ENCODE measurements at regions not wholly inside any gene's neighbourhood (a gene's known extent, or its start where the extent isn't known, plus 50 kb on each side); places are given as distances from the start of the nearest gene placed in this dataset.
"Not testable (repeated sequence)": the region's sequence is repeated elsewhere in the genome, so short reads cannot be mapped to it uniquely, and the experiment has no call there.

DNA sequence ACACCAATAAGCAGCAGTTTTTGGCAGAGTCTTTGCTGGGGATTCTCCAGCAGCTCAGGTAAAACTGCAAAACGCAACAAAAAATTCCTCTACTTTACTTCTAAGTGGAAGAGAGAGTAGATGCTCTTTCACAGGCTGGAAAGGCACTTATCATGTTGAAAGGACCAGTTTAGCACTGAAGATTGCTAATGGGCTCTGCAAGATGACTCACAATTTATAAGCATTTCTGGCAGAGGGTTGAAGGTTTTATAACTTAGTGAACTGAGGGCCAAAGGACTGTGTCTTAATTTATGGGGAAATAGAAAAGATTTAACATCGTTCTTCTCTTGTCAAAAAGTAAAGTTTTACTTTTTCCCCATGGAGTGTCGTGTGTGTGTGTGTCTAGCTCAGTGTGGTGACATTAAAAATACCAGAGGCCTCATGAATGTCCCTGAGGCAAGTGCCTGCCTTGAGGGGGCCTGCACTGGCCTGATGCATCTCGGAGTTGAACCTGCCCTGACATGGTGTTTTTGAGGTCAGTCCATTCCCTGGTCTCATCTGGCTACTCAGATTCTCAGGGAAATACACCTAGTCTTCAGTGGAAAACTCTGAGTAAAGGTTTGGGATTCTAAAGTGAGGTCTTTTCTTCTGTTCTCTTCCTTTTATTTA, 1092.0 kb downstream of the NAALADL2 start:
- DNase-seq (ENCODE audit: low spot score): peak; percentile 61

DNA sequence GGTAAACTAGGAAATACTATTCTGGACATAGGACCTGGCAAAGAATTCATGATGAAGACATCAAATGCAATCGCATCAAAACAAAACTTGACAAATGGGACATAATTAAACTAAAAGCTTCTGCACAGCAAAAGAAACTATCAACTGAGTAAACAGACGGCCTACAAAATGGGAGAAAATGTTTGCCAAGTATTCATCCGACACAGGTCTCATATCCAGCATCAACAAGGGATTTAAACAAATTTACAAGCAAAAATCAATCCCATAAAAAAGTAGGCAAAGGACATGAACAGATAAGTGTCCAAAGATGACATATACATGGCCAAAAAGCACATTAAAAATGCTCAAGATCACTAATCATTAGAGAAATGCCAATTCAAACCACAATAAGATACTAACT, 1088.9 kb downstream of the NAALADL2 start:
- no peak for DNase-seq (ENCODE audit: low spot score)

DNA sequence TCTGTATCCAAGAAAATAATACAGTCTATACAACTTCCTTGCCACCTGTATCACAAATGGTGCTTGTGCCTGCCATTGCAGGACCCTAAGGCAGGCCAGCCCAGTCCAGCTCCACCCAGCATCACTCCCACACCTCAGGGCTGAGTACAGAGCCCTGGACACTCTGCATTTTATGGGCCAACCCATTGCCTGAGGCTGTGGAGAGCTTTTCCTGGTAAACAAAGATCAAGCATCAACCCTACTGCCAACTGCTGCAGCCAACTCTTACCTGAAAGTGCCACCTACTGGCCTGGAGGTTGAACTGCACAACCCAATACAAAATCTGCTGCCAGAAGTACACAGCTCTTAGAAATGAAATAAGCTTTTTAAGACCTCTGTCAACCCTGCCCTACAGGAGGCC, 1082.2 kb downstream of the NAALADL2 start:
- DNase-seq (ENCODE audit: low spot score): no peak

DNA sequence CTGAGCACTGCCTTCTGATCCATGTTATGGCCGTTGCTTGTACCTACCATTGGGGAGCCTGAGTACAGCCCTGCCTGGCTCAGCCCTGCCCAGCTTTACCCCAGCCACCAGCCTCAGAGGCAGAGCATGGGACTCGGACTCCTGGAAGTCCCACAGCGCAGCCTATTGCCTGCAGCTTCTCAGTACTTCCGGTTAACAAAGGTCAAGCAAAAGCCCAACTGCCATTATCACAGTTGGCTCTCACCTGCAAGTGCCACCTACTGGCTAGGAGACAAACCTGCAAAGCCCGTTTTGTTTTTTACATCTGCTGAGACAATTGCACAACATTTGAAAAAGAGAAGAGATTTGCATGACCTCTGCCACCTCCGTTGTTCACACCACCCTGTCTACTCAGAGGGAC, 1081.7 kb downstream of the NAALADL2 start:
- no peak for DNase-seq (ENCODE audit: low spot score)

DNA sequence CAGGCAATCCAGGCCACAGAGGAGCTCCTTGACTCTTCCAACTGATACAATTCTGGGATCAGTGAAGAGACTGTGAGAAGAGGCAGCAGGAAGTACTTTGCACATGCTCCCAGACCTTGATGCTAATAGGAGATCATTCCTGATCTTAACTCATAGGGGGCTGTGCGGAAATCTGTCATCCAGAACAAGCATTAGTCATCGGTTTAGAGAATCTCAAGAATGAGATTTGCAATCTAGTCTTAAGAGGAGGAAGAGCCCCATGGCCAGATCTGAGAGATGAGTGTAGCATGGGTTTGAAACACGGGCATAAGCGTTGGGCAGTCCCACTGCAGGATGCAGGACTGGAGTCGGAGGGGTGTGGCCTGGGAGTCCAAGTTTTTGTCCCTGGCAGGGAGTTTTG, 1081.1 kb downstream of the NAALADL2 start:
- DNase-seq (ENCODE audit: low spot score): peak; percentile 9

DNA sequence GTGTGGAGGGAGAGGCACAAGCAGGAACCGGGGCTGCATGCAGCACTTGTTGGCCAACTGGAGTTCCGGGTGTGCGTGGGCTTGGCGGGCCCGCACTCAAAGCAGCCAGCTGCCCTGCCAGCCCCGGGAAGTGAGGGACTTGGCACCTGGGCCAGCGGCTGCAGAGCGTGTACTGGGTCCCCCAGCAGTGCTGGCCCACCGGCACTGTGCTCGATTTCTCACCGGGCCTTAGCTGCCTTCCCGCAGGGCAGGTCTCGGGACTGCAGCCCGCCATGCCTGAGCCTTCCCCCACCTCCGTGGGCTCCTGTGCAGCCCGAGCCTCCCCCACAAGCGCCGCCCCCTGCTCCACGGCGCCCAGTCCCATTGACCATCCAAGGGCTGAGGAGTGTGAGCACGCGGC, 1078.2 kb downstream of the NAALADL2 start:
- not testable (repeated sequence) for DNase-seq (ENCODE audit: low spot score)

DNA sequence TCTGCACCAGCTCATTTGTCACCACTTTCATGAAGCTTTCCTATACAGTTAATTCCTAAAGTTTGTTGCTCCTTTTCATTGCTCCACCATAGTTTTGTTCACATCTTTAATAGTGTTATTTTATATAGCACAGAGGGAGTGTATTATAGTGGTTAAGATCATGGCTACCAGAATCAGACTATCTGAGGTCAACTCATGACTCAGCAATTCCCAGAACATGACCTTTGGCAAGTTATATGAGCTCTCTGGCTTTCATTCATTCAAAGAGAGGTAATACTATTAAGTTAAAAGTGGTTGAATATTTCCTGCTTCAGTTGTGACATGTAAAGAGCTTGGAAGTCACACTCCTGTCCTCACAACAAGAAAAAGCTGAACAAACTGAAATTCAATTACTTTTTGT, 1073.5 kb downstream of the NAALADL2 start:
- no peak for DNase-seq (ENCODE audit: low spot score)

DNA sequence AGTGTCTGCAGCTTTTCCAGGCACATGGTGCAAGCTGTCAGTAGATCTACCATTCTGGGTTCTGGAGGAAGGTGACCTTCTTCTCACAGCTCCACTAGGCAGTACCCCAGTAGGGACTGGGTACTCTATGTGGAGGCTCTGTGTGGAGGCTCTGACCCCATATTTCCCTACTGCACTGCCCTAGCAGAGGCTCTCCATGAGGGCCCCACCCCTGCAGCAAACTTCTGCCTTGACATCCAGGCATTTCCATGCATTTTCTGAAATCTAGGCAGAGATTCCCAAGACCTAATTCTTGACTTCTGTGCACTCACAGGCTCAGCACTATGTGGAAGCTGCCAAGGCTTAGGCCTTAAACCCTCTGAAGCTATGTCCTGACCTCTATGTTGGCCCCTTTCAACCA, 1060.0 kb downstream of the NAALADL2 start:
- DNase-seq (ENCODE audit: low spot score): no peak

DNA sequence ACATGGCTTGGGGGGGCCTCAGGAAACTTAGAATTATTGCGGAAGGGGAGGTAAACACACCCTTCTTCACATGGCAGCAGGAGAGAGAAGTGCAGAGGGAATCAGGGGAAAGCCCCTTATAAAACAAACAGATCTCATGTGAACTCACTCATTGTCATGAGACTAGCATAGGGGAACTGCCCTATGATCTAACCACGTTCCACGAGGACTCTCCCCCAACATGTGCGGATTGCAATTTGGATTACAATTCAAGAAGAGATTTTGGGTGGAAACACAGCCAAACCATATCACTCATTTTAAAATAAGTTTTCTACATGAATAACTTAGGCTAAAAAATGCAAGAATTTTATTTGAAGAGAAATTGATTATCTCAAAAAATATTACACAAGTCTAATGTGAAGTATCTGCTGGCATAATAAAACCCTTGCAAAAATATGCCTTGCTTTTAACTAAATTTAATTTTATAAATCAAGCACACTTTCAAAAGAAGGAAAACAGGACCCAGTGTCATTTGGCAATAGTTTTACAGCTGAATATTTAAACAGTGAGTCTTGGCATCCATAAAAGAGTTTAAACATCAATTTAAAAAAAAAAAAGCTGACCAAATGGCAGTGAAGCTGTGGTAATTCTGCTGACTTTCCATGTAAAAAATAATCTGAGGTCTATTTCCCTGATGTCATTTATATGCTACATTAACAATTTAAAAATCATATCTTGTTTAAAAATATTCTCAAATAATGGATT, 1057.2 kb downstream of the NAALADL2 start:
- peak; percentile 27 for DNase-seq (ENCODE audit: low spot score)

DNA sequence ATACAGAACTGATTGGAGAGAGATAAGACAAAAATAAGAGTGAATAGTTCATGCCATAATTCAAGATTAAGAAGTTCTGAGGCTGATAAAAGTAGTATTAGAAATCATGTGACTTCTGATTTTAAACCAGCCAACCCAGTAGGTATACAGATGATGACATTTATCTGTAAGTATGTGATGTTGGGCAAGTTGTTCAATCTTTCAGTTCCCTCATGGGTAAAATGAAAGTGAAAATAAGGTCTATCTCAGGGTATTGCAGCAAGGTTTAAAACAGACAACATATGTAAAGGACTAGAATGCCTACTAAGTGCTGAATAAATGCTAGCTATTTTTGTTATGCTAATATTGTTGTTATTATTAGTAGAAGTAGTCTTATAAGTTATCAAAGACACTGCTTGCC, 1055.7 kb downstream of the NAALADL2 start:
- no peak for DNase-seq (ENCODE audit: low spot score)

DNA sequence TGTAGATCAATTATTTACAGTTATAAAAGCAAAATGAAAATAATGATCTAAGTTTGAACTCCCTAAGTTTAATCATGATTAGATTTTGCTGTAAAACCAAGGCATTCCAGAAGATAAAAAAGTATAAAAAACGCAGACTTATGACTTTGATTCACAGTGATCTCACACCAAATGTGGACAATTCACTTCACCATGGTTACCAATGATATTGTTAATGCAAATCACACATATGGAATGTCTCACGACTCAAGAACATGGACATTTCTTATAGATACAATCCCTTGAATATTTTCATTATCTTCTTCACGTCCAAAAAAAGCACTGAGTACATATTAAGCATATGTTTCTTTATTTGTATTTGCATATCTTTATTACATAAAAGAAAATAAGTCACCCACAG, 1054.2 kb downstream of the NAALADL2 start:
- DNase-seq (ENCODE audit: low spot score): no peak

DNA sequence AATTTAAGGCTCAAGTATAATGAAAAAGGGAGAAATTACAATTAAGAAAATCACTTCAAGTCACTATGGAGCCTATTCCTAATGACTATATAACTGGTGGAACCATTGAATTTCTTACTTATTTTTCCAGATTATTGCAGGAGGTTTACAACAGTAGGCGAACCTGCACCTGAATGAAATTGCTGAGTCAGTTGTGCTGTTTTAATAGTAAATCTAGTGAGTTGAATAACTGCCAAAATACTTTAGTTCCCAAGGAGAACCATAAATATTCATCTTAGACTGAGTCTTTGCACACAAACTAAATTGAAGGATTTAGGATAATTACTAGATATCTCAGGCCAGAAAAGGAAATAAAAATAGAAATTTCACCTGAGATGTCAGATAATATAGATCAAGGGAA, 1052.8 kb downstream of the NAALADL2 start:
- no peak for DNase-seq (ENCODE audit: low spot score)

DNA sequence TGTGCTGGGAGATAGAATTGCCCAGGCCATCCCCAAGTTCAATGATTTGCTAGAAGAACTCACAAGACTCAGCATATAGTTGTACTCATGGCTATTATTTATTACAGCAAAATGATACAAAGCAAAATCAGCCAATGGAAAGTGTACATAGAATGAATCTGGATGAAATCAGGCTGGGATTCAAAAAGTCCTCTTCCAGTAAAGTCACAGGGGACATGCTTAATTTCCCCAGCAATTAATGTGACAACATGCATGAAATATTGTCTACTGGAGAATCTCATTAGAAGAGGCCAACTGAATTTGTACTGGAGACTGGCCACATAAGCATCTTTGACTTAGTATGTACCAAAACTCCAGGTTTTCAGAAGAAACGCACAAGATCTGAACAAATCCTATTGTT, 1043.1 kb downstream of the NAALADL2 start:
- no peak for DNase-seq (ENCODE audit: low spot score)

DNA sequence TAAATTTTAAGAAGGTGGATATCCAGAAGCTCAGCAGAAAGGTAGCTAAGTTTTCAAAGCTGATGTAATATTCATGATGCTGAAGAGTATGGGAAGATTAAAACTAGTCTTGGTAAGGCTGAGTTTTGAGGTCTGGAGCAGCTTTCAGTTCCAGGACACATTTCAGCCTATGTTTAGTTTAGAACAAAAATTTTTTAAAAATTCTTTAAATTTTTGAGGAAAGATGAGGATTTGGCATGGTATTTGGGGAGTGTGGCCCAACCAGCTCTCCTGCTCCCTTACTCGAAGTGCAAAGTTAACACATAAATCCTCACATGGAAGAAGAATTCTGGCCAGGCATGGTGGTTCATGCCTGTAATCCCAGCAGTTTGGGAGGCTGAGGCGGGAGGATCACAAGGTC, 1039.1 kb downstream of the NAALADL2 start:
- peak; percentile 18 for DNase-seq (ENCODE audit: low spot score)

DNA sequence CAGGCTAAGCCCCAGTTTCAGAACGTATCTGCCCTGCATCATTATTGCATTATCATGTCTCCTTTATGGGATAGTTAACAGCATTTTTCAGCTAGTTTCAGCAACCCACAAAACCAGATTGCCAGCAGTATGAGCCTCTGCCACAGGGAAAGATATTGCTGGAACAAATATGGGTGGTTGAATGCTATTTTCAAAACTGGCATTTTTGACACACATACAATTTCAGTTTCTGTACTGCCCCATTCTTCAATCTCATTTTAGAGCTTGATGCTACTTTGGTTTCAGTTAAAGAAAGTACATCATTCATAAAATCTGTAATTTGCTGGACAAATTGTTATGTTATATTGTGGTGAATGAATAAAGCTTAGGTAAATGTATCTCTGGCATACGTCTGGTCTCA, 1037.5 kb downstream of the NAALADL2 start:
- DNase-seq (ENCODE audit: low spot score): no peak

DNA sequence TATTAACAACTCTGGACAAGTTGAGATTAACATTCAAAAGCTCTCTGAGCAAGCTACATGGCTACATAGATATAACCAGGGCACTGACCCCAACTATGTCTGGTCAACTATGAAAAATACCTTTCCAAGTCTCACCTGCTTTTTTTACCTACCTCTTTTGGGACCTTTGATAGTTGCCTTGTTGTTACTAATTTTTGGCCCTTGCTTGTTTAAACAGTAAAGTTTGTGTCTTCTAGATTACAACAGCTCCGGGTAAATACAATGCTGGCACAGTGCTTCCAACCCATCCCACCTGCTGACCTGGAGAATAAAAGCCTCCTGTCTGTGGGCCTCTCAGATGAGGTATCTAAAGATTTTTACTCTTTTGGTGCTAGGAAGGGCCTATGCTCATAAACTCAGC, 1036.6 kb downstream of the NAALADL2 start:
- DNase-seq (ENCODE audit: low spot score): no peak

DNA sequence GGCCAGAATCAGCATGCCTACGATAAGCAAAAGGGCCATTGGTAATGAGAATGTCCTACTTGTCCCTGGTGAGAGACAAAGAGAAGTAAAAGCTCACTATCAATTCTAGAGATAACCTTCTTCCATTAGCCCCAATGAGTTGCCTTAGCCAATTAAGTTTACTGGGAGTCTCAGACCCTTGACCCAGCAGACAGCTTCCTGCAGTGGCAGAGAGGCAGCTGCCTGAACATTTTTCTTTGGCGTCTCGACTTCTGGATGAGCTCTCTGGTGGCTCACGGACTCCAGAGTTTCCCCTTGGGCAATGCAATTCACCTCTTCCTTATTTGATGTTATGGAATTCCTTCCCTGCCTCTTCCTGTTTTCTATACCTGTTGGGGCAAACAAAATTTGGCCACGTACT, 1034.4 kb downstream of the NAALADL2 start:
- DNase-seq (ENCODE audit: low spot score): no peak

DNA sequence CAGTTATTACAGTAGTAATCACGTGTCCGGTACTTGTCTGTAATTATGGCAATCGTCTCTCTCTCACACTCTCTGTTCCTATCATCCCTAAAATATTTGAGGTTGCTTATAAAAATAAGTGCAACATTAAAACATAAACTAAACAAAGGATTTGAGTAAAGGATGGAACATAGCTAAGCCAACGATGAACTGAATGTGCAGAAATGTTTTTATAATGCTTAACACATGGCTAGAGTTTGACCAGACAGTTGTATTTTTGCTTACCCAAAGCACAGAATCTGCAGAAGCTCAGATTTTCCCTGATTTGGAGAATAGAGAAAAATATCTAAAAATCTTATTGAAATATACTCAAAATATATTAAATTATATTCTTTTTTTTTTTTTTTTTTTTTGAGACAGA, 1030.9 kb downstream of the NAALADL2 start:
- no peak for DNase-seq (ENCODE audit: low spot score)

DNA sequence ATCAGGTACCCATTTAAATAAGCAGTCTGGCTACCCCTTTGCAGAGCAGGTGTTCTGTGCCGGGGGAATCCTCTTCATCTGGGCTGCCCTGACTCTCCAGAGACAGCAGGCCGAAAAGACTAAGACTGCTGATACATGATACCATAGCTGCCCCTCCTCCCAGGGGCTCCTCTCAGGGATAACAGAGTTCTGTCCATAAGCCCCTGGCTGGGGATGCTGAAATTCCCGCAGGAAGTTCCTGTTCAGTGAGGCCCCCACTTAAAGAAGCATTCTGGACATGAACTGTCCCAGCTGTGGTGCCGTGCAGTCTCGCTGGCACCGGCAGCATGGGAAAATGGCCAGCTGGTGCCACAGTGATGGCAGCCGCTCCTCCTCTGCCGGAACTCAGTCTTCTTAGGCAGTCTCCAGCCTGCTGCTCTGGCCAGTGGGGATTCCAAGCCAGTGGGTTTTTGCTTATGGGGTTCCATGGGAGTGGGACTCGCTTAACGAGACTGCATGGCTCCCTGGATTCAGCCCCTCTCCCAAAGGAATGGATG, 1026.2 kb downstream of the NAALADL2 start:
- no peak for DNase-seq (ENCODE audit: low spot score)

DNA sequence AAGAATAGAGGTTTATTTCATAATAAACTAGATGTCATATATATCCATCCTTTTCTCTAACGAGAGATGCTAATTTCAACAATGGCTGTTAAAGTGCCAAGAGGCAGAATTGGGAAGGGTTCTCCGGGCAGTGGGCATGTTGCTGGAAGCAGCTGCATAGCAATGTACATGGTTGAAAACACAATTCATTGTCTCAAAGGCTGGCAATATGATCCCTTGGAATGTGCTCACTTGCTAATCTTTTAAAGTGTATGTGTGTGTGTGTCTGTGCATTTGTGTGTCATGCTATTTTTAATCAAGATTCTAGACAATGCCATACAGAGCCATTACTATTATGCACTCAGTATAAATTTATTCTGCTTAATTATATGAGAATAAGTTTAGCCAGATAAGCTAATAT, 1020.3 kb downstream of the NAALADL2 start:
- DNase-seq (ENCODE audit: low spot score): no peak

DNA sequence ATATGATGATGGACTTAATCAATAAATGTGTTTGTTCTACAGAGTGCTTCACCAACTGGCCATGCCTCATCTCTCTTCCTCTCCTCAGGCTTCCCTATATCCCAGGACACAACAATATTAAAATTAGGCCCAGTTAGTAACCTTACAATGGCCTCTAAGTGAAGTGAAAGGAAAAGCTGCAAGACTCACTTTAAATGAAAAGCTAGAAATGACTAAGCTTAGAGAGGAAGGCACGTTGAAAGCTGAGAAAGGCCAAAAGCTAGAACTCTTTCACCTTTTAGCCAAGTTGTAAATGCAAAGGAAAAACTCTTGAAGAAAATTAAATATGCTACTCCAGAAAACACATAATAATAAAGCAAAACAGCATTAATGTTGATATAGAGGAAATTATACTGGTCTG, 1010.3 kb downstream of the NAALADL2 start:
- no peak for DNase-seq (ENCODE audit: low spot score)

DNA sequence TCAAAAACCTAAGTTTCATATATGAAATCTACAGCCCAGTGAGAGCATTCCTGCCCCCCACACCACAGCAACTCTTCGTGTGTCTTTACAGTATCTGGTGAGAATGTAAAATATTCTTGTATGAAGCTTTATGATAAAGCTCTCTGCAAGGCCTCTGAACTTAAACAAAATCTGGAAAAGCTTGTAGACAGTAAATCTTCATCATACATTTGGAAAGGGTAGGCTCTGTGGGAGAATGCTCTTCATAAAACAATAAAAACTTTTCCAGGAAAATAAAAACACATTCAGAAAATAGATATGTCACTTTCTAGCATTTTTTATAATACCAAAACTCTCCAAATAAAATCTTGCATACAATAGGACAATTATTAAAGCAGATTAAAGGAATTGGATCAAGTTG, 1009.5 kb downstream of the NAALADL2 start:
- no peak for DNase-seq (ENCODE audit: low spot score)

DNA sequence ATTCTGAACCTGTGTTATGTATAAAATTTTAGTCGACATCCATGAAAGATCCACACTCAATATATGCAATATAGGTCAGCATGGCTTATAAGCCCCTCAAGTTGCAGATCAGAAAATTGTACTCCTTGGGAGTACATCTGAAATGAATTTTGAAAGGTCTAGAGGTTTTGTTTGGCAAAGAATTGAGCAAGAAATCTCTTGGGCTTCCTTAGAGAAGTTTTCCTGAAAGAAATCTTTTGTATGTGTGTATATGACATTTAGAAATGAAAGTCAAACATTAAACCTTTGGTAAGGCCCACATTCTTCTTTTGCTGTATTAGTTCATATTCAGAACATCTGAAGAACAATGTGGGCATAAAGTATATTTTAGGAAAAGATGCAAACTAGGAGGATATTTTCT, 1006.6 kb downstream of the NAALADL2 start:
- DNase-seq (ENCODE audit: low spot score): no peak

DNA sequence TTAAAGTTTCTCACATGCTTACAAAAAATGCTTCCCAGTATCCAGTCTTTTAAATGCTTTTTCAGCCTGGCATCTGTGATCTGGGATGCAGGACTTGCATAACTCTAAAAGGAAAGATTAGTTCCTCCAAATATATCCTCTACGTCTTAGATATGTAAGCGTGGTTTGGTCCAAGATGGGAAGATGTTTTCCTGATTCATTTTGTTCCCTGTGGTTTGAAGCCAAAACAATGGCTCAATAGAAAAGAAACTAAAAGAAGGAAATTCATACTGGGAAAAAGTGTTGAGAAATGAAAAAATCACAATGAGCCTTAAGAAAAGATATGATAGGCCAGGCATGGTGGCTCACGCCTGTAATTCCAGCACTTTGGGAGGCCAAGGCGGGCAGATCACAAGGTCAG, 1002.8 kb downstream of the NAALADL2 start:
- no peak for DNase-seq (ENCODE audit: low spot score)
